Sciatic nerve (tissue), 2 donors: ENCODE measurements at regions not wholly inside any gene's neighbourhood (a gene's known extent, or its start where the extent isn't known, plus 50 kb on each side); places are given as distances from the start of the nearest gene placed in this dataset.

ENCODE experiments used
- ATAC-seq: fragments of 200-7000 bp; cut with Tn5 transposase; one replicate; pipeline ENCODE4 v1.9.1; 2020; ENCODE audit warnings: mild to moderate bottlenecking, moderate library complexity
- DNase-seq: peaks from one replicate; pipeline ENCODE4 v3.0.0-alpha.2; 2020; ENCODE audit warnings: low spot score
- intact Hi-C: fragments of 100-400 bp; cut with DNase I; formaldehyde crosslinking; loops from one replicate; pipeline ENCODE4 v1.14.2; 2022
- donor health status: DM: no; HTN: no; CAD: no.
- donor health status: DM: no; HTN: no; CAD: no.

DNA sequence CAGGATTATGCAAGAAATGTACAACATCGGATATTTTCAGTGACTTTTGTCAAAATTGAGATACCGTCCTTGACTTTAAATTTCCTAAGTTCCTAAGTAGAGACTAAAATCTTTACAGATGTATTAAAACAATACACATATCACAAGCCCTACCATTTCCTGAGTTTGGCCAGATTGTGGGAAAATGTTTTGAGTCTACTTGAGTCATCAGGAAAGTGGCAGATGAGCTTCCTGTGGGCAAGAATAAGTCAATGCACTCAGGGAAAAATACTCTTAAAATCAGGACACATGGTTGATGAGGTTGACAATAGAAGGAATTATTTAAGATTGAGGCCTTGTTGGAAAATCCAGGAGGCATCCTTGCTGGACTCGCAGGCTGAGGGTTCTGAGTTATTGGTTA lies 162.5 kb downstream of the SNX10 start:
- no peak for DNase-seq

GRCh38 chr7:26457696-26458327 lies 166.2 kb downstream of the SNX10 start:
- DNase-seq (no peak), ATAC-seq (no peak)
- intact Hi-C loops: no loop called here

More for the DNA sequence above, 162.5 kb downstream of the SNX10 start:
- intact Hi-C loops: no loop called here
- no peak for ATAC-seq

DNA sequence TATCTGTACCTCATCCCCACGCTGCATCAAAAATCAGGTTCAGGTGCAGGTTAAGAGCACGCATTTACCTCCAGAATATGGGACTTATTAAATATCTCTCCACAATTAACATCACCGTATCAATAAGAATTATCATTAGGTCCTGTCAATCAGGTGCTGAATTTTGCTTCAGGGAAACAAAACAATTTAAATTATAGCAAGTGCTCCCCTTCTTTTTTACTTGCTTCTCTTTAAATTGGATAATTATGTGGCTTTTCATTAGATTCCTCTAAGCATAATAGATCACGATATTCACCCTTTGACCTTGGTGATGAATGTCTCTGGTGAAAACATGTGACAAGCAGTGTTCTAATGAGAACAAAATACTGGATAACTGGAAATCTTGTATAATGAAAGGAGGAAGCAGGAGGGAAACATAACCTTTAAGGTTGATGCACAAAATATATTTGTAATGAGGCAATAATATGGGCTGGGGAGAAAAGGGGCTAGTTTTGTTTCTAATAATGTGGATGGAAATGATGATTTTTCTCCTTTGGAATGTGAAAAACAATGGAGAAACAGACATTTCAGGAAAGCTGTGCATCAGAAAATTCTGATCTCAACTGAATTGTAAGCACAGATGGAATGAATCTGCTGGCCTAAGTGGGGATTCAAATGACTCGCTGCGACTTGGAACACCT lies 166.9 kb downstream of the SNX10 start:
- no peak for DNase-seq
- ATAC-seq: no peak
- intact Hi-C loops: no loop called here

GRCh38 chr7:26459540-26460193 lies 168.0 kb downstream of the SNX10 start:
- DNase-seq: no peak
- no peak for ATAC-seq
- intact Hi-C loops: no loop called here

DNA sequence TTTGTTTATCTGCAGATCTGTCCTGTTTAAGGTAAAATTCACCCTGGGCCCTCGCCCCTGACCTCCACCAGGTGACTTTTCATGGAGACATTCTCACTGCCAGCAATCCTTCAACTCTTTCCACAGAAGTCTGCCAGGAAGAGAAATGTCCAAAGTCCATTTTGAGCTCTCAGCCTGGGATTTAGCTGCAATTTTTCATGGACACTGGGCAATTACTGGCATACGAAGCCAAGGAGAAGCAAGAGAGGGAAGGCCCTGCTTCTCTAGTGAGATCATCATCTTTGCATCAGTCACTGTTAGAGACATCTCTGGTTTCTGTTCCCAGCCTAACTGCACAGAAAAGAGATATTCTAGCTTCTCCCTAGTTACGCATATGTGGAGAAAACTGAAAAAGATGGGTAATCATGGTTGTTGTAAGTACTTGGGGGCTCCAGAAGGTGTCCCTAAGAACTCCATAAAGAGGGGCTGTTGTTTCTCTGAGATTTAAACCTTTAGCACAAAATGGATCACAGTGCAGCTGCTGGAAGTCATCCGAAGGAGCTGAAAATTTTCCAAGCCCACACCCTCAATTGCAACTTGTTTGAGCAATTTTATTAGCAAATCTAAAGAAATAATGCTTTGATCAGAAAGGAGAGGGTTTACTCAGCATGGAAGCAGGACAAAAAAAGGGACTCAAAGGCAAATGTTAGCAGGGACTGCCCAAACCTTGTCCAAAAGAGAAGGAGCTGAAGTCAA lies 168.9 kb downstream of the SNX10 start:
- intact Hi-C loops: no loop called here
- no peak for DNase-seq
- no peak for ATAC-seq

GRCh38 chr7:26461518-26461917 lies 169.9 kb downstream of the SNX10 start:
- DNase-seq (no peak), ATAC-seq (no peak)
- intact Hi-C loops: no loop called here

- ATAC-seq (no peak), DNase-seq (no peak)
- intact Hi-C loops: no loop called here
Measured at GRCh38 chr7:26466007-26466406, 174.3 kb downstream of the SNX10 start.

DNA sequence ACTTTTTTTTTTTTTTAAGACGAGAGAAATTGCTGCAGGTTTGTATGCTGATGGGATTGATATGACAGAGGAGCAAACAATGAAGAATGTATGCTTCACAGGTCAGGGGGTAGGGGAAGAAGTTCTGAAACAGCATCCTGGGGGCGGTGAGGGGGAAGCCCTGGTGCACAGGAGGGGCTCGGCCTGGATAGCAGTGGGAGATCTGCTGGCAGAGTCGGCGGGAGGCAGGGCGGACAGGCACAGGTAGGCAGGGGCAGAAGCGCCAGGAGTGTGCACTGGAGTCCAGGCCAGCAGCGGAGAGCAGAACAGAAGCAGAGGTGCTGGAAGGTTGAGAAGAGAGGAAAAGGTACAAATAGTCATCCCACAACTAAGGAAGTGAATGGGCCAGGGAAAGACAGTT lies 175.4 kb downstream of the SNX10 start:
- DNase-seq: no peak
- intact Hi-C loops: no loop called here
- ATAC-seq: no peak

DNA sequence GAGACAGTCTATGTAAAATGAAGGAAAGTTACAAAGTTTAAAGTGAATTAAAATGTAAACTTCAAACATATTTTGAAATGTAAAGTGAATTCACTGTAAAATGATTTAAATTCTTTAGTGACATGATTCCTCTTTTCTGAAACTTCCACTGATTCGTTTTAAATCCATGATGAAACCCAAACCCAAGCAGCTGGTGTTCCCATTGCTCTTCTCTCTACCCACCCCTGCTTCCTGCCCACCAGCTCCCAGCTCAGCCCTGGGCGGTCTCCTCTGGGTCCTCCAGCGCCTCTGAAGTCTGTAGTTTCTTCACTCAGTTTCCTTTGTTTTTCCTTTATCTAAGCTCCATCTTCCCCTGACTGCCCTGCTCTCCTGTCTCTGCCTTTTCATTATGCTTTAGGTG lies 175.9 kb downstream of the SNX10 start:
- ATAC-seq (no peak), DNase-seq (no peak)
- intact Hi-C loops: no loop called here

- intact Hi-C loops: no loop called here
- DNase-seq: no peak
- no peak for ATAC-seq
Measured at GRCh38 chr7:26468625-26469024, 177.0 kb downstream of the SNX10 start.

- intact Hi-C loops: no loop called here
Measured at GRCh38 chr7:26469188-26469587, 177.5 kb downstream of the SNX10 start.

DNA sequence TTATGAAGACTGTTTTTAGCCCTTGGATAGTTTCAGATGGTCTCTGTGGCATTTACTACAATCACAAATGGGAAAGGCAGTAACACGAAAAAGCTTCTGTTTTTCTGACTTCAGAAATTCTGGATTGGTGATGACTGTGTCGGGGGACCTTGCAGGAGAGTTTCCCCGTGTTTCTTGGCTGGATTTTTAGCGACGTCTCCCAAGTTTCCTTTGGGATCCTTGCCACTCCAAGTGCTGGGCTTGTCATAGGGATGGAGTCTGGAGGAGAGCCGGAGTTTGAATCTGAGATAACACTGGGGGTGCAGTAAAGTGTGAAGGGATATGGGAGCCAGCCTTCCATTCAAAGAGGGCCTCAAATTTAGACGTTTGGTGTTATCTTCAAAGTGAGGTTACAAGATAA lies 179.0 kb downstream of the SNX10 start:
- ATAC-seq: no peak
- no peak for DNase-seq
- intact Hi-C loops: loop anchor here (10.0 kb wide), 1 partner anchor 336 kb away; no protein-coding TSS in a partner anchor

More at GRCh38 chr7:26469188-26469587, 177.5 kb downstream of the SNX10 start:
- DNase-seq: no peak
- no peak for ATAC-seq

- ATAC-seq (no peak), DNase-seq (no peak)
- intact Hi-C loops: loop anchor here (10.0 kb wide), 1 partner anchor 337 kb away; no protein-coding TSS in a partner anchor
Measured at GRCh38 chr7:26471306-26472075, 179.8 kb downstream of the SNX10 start.

- ATAC-seq (no peak), DNase-seq (no peak)
- intact Hi-C loops: loop anchor here (10.0 kb wide), 1 partner anchor 338 kb away; no protein-coding TSS in a partner anchor
Measured at GRCh38 chr7:26472971-26473370, 181.3 kb downstream of the SNX10 start.

DNA sequence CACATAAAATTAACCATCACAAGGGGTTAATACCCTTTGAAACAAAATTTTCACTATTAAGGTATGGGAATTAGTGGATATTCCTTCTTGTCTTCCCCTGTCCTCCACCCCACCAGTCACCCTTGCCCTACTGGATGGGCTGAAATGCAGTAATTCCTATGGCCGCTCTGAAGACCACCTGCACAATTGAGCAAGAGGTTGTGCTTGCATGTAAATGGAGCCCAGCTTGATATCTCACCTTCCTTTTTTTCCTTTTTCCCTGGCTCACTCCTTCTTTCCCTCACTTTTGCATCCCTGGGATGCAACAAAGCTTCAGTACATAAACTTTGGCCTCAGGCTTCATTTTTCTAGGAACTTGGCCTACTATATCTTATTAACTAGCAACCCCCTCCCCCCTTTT lies 184.6 kb downstream of the SNX10 start:
- DNase-seq (no peak), ATAC-seq (no peak)
- intact Hi-C loops: loop anchor here (10.0 kb wide), 1 partner anchor 341 kb away; no protein-coding TSS in a partner anchor

DNA sequence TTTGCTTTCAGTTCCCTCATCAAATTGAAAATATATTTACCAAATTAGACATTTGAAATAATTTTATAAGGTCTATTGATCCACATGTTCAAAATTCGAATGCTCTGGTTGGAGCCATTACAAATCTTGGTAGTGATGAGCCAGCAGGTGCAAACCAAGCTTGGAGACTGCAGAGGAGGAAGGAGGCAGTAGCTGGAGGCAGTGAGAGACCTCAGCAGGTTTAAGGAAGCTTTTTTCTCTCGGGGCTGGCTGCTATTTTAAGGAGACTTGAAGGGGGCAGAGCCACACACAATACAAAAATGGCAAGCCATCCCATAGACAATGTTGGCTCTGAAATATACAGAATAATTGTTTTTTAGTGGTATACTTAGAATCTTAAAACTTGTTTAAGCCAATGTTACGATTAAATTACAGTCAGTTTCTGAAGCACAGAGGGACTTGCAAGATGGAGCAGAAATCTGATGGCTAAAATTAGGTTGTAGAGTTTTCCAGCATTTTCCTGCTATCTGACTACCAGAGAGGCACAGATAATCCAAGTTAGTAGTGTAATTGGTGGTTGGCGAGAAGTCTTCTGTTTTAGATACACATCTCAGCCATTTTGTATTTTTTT lies 185.8 kb downstream of the SNX10 start:
- DNase-seq (no peak), ATAC-seq (no peak)
- intact Hi-C loops: loop anchor here (10.0 kb wide), 1 partner anchor 343 kb away; no protein-coding TSS in a partner anchor

GRCh38 chr7:26478550-26478949 lies 186.9 kb downstream of the SNX10 start:
- DNase-seq (no peak), ATAC-seq (no peak)
- intact Hi-C loops: loop anchor here (10.0 kb wide), 1 partner anchor 344 kb away; no protein-coding TSS in a partner anchor

DNA sequence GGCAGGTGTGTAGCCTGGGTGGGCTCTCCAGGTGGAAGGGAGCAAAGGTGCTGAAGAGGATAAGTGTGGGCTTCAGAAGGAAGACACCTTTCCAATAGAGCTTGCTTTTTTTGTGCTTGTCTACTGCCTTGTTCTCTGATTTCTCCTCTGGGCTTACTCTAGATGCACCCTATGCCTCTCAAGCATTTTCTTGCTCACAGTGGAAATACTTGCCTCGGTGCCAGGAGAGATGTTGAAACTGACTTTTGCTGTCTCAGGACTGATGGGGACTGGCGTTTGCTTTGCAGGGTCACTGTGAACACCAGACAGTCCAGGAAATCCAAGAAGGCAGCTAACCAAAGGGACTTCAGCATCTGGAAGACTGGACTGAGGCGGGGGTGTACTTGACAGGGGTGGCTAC lies 187.9 kb downstream of the SNX10 start:
- DNase-seq (no peak), ATAC-seq (no peak)
- intact Hi-C loops: loop anchor here (10.0 kb wide), 1 partner anchor 345 kb away; no protein-coding TSS in a partner anchor
